Urinary bladder (tissue), 3 donors: ENCODE measurements at regions not wholly inside any gene's neighbourhood (a gene's known extent, or its start where the extent isn't known, plus 50 kb on each side); places are given as distances from the start of the nearest gene placed in this dataset.
A peak's percentile ranks its signal among the peaks of the same experiment; 100 is the strongest.

Experiments
- DNase-seq: peaks from one replicate; pipeline ENCODE4 v3.0.0-alpha.2; 2015; ENCODE audit errors: extremely low spot score
- H3K27ac ChIP-seq: one replicate; pipeline ENCODE4 v1.5.1; 2013; ENCODE audit warnings: low read depth, mild to moderate bottlenecking, moderate library complexity
- H3K36me3 ChIP-seq: one replicate; pipeline ENCODE4 v1.6.1; 2013; ENCODE audit warnings: mild to moderate bottlenecking, moderate library complexity; ENCODE audit not compliant: insufficient read depth
- H3K4me1 ChIP-seq: one replicate; pipeline ENCODE4 v1.6.1; 2013; ENCODE audit warnings: mild to moderate bottlenecking, moderate library complexity; ENCODE audit not compliant: insufficient read depth
- H3K4me3 ChIP-seq: one replicate; pipeline ENCODE4 v1.5.1; 2013; ENCODE audit warnings: low read depth, low read length
- WGBS: extraction: QIAGEN DNeasy Blood & Tissue Kit; methylation state at CpG from one replicate; pipeline ENCODE4 v1.1.7; 2013; 5-methylcytosine and 5-hydroxymethylcytosine counted together
- donor health status: healthy with polysubstance abuse.
- donor health status: healthy.

- DNase-seq, result no peak
- no peaks in the 10 kb centered on the region for H3K4me1 ChIP-seq
- no peaks in the 10 kb centered on the region for H3K36me3 ChIP-seq
- no peak overlapping the region for H3K27ac ChIP-seq
- no peak overlapping the region for H3K4me3 ChIP-seq
- WGBS, result 25% methylated on average over 3 of the region's 3 CpGs
These were observed 828.3 kb downstream of the VRK1 start for GRCh38 chr14:97625477-97625876.

- H3K4me1 ChIP-seq, result no peaks in the 10 kb centered on the region
- DNase-seq, result no peak
- H3K36me3 ChIP-seq, result no peaks in the 10 kb centered on the region
- 37% methylated on average over 4 of the region's 4 CpGs for WGBS
- H3K27ac ChIP-seq, result no peak overlapping the region
- H3K4me3 ChIP-seq, result no peak overlapping the region
These were observed 828.9 kb downstream of the VRK1 start for GRCh38 chr14:97626088-97626487.

- no peak for DNase-seq
- H3K4me3 ChIP-seq, result no peak overlapping the region
- no peaks in the 10 kb centered on the region for H3K36me3 ChIP-seq
- 61% methylated on average over 5 of the region's 5 CpGs for WGBS
- no peaks in the 10 kb centered on the region for H3K4me1 ChIP-seq
- no peak overlapping the region for H3K27ac ChIP-seq
These were observed 833.1 kb downstream of the VRK1 start for GRCh38 chr14:97630249-97630648.

- H3K27ac ChIP-seq, result no peak overlapping the region
- no peak overlapping the region for H3K4me3 ChIP-seq
- no peaks in the 10 kb centered on the region for H3K36me3 ChIP-seq
- H3K4me1 ChIP-seq, result no peaks in the 10 kb centered on the region
- no peak for DNase-seq
- 86% methylated on average over 4 of the region's 4 CpGs for WGBS
These were observed 836.1 kb downstream of the VRK1 start for GRCh38 chr14:97633131-97633738.

DNA sequence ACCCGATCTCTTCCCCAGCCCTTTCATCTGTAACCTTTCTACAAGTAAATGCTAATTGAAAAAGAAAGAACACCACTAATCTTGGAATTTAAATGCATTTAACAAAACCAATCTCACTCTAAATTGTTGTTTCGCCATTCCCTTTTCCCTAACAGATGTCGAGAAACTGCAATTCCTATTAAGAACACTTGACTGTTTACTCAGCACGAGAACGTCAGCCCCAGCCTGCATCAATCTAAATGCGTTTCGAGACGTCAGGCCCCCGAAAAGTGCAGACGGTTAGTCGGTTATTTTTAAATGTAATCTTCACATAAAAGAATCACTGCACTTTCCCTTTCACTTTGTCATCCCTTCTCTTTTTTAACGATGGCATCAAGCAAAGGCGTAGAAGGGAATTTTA is 837.6 kb downstream of the VRK1 start:
- Histone ChIP-seq H3K4me1 (no peaks in the 10 kb centered on the region), H3K36me3 (no peaks in the 10 kb centered on the region), H3K4me3 (peak overlapping the region; percentile 33), H3K27ac (no peak overlapping the region)
- no peak for DNase-seq
- 10% methylated on average over 13 of the region's 13 CpGs for WGBS

- Histone ChIP-seq H3K36me3 (no peaks in the 10 kb centered on the region), H3K27ac (no peak overlapping the region), H3K4me1 (no peaks in the 10 kb centered on the region), H3K4me3 (no peak overlapping the region)
- 62% methylated on average over 3 of the region's 3 CpGs for WGBS
- DNase-seq, result no peak
These were observed 841.7 kb downstream of the VRK1 start for GRCh38 chr14:97638864-97639263.

- Histone ChIP-seq H3K36me3 (no peaks in the 10 kb centered on the region), H3K4me3 (no peak overlapping the region), H3K27ac (no peak overlapping the region), H3K4me1 (no peaks in the 10 kb centered on the region)
- 71% methylated on average over 5 of the region's 5 CpGs for WGBS
- no peak for DNase-seq
These were observed 842.8 kb downstream of the VRK1 start for GRCh38 chr14:97640031-97640430.

DNA sequence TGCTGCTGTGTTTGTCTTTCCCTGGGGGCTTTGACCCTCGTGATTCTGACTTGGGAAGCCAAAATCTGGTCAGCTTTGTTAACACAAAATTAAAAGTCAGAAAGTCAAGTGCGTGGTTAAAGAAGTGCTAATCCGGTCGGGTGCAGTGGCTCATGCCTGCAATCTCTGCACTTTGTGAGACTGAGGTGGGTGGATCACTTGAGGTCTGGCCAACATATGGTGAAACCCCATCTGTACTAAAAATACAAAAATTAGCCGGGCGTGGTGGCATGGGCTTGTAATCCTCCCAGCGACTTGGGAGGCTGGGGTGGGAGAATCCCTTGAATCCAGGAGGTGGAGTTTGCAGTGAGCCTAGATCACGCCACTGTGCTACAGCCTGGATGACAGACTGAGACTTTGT is 844.6 kb downstream of the VRK1 start:
- no peaks in the 10 kb centered on the region for H3K4me1 ChIP-seq
- no peak overlapping the region for H3K4me3 ChIP-seq
- H3K27ac ChIP-seq, result no peak overlapping the region
- DNase-seq, result no peak
- no peaks in the 10 kb centered on the region for H3K36me3 ChIP-seq
- 38% methylated on average over 8 of the region's 8 CpGs for WGBS

DNA sequence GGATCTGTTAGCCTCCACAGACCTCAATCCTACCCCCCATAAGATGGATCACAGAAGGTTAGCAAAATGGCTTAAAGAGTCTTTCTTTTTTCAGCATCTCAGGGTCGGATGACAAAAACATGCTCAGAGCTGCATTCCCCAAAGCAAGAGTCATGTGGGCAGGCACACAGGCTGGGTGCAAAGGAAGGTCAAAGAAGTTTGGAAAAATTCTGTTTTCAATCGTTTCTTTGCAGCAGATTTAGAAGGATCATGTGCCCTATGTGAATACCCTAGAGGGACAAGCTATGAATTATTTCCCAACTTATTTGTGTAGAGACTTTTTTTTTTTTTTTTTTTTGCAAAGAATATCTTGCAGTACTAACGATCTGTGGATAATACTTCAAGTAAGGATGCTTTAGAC is 845.4 kb downstream of the VRK1 start:
- WGBS, result 67% methylated on average over 3 of the region's 3 CpGs
- Histone ChIP-seq H3K4me3 (no peak overlapping the region), H3K27ac (no peak overlapping the region), H3K36me3 (no peaks in the 10 kb centered on the region), H3K4me1 (no peaks in the 10 kb centered on the region)
- no peak for DNase-seq

DNA sequence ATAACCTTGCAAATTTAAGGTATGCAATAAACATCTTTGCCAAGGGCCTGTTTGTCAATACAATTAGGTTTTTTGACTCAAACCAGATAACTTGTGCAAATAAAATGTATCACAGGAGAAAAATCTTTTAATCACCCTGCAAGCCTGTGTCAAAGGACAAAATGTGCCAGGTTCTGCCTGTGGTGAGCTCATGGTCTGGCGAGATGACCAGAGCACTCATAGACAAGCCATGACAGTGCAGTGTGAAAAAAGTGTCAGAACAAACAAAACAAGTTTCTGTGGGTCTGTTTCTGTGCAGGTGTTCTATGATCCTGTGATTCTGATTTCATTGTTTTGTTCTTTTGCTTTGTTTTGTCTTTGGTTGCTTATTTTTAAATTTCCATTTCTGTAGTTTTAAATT is 847.2 kb downstream of the VRK1 start:
- Histone ChIP-seq H3K4me3 (no peak overlapping the region), H3K4me1 (no peaks in the 10 kb centered on the region), H3K27ac (no peak overlapping the region), H3K36me3 (no peaks in the 10 kb centered on the region)
- no peak for DNase-seq
- WGBS, result 73% methylated on average over 1 of the region's 1 CpG

GRCh38 chr14:97649752-97650151 is 852.6 kb downstream of the VRK1 start:
- 56% methylated on average over 5 of the region's 5 CpGs for WGBS
- no peaks in the 10 kb centered on the region for H3K36me3 ChIP-seq
- H3K4me1 ChIP-seq, result no peaks in the 10 kb centered on the region
- no peak for DNase-seq
- no peak overlapping the region for H3K4me3 ChIP-seq
- H3K27ac ChIP-seq, result no peak overlapping the region

DNA sequence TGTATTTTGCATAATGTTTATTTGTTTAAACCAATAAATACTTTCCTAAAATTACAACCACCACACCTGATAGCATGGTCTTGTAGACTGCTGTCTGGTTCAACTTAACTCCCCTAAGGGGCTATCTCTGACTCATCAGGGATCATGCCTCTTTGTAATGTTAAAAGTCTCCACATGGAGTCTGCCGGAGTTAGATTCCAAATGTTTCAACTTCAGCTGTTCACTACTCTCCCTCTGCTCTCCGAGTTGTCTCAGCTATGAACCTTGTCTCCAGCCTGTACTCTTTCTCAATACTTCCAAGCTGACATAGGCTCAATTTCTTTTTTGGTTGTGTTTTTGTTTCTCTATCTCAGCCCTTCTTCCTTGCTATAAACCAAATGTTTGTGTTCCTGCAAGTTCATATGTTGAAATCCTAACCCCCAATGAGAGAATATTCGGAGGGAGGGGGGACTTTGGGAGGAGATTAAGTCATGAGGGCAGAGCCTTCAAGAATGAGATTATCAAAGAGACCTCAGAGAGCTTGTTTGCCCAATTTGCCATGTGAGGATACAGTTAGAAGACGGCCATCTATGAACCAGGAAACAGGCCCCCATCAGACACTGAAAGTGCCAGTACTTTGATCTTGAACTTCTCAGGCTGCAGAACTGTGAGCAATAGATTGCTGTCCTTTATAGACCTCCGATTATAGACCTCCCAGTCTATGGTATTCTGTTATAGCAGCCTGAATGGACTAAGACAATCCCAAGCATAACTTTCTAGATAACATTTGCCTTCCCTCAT is 858.2 kb downstream of the VRK1 start:
- no peak for DNase-seq
- no peaks in the 10 kb centered on the region for H3K4me1 ChIP-seq
- WGBS, result 45% methylated on average over 5 of the region's 5 CpGs

DNA sequence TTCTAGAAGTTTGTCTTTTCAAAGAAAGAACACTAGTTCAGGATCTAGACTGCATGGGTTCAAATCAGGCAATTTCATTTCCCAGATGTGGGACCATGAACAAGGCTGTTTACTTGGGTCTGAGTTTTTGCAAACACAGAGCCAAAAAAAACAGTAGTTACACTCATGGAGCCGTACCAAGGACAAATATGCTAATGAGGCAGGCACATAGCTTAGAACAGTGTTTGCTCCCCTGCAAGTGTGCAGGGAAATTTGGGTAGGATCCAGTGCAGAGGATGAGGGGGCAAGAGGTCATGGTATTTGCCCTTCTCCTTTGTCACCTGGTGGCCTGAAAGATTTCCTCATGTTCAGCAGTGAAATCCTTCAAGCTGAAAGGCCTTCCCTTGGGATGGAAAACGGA is 860.4 kb downstream of the VRK1 start:
- Histone ChIP-seq H3K36me3 (no peaks in the 10 kb centered on the region), H3K4me1 (no peaks in the 10 kb centered on the region), H3K27ac (no peak overlapping the region), H3K4me3 (no peak overlapping the region)
- DNase-seq, result no peak
- 65% methylated on average over 2 of the region's 2 CpGs for WGBS

More for the DNA sequence above, 858.2 kb downstream of the VRK1 start:
- no peaks in the 10 kb centered on the region for H3K36me3 ChIP-seq
- no peak overlapping the region for H3K27ac ChIP-seq
- H3K4me3 ChIP-seq, result no peak overlapping the region

GRCh38 chr14:97687944-97688630 is 890.9 kb downstream of the VRK1 start:
- 77% methylated on average over 6 of the region's 6 CpGs for WGBS
- no peak for DNase-seq
- Histone ChIP-seq H3K27ac (no peak overlapping the region), H3K4me3 (no peak overlapping the region), H3K36me3 (no peaks in the 10 kb centered on the region), H3K4me1 (peaks cover 2% of the 10 kb centered on the region)
